ENCODE measurements at regions not wholly inside any gene's neighbourhood (a gene's known extent, or its start where the extent isn't known, plus 50 kb on each side); places are given as distances from the start of the nearest gene placed in this dataset.

GRCh38 chr19:34841780-34842179 is 68.8 kb upstream of the ZNF599 start (continued):
- no peak for TF ChIP-seq BMI1 (IDR thresholded peaks at IDR 0.05; ENCODE audit: low read length)
- no peak for TF ChIP-seq ARNT (IDR thresholded peaks at IDR 0.05)
- no peak for TF ChIP-seq PML (IDR thresholded peaks at IDR 0.05; ENCODE audit: low read length)
- TF ChIP-seq PCBP1 (IDR thresholded peaks at IDR 0.05; ENCODE audit: low read depth, low read length, poor library complexity, severe bottlenecking): no peak
- no peak for TF ChIP-seq THRA (IDR thresholded peaks at IDR 0.05)
- TF ChIP-seq GTF3C2 (IDR thresholded peaks at IDR 0.05; ENCODE audit: borderline replicate concordance, extremely low read depth, insufficient read length): no peak
- peak; percentile 18 to 40 (median 32); a peak in 3 of 6 replicates for TF ChIP-seq CTCF (IDR thresholded peaks at IDR 0.05 in 2 of 3, conservative IDR thresholded peaks at IDR 0.05 in 1 of 3; ENCODE audit: insufficient read depth in 2 of 3, low read depth in 1 of 3, low read length in 3 of 3)
- TF ChIP-seq PKNOX1 (IDR thresholded peaks at IDR 0.05): peak; percentile 82
- peak; percentile 14 for TF ChIP-seq MEIS2 (IDR thresholded peaks at IDR 0.05; ENCODE audit: partially characterized antibody)
- TF ChIP-seq ZBTB11 (CRISPR knock-in tag; IDR thresholded peaks at IDR 0.05): no peak
- no peak for TF ChIP-seq ZSCAN29 (IDR thresholded peaks at IDR 0.05)
- TF ChIP-seq RNF2 (IDR thresholded peaks at IDR 0.05): no peak
- TF ChIP-seq TSHZ1 (CRISPR knock-in tag; IDR thresholded peaks at IDR 0.05): no peak
- TF ChIP-seq NELFE (IDR thresholded peaks at IDR 0.05; ENCODE audit: insufficient read depth, insufficient read length): no peak
